ENCODE measurements at regions not wholly inside any gene's neighbourhood (a gene's known extent, or its start where the extent isn't known, plus 50 kb on each side); places are given as distances from the start of the nearest gene placed in this dataset.

- H3K36me3 ChIP-seq (ENCODE audit: control insufficient read depth, insufficient read depth, low read length) = no peaks in the 10 kb centered on the region
- intact Hi-C loops (cut with micrococcal nuclease) = no loop called here
- H3K27ac Mint-ChIP-seq = no peak overlapping the region
- H3K4me3 Mint-ChIP-seq = no peak overlapping the region
- no peaks in the 10 kb centered on the region for H3K36me3 Mint-ChIP-seq
- H3K27ac ChIP-seq (ENCODE audit: low read length) = no peak overlapping the region
- no peak for ATAC-seq
- DNase-seq = no peak
- H3K9me3 ChIP-seq (ENCODE audit: control insufficient read depth, insufficient read depth, low read length) = no peaks in the 10 kb centered on the region
- 89% methylated on average over 7 of the region's 7 CpGs for WGBS (ENCODE audit: insufficient coverage)
- no peak overlapping the region for H3K4me3 ChIP-seq (ENCODE audit: low read length)
- H3K27me3 ChIP-seq (ENCODE audit: control insufficient read depth, insufficient read depth, low read length) = no peaks in the 10 kb centered on the region
- no peaks in the 10 kb centered on the region for H3K4me1 ChIP-seq (ENCODE audit: control insufficient read depth, insufficient read depth, low read length)
- no peaks in the 10 kb centered on the region for H3K4me1 Mint-ChIP-seq
- H3K9me3 Mint-ChIP-seq = no peaks in the 10 kb centered on the region
- peaks cover 11 to 29% of the 10 kb centered on the region in 2 donors for H3K27me3 Mint-ChIP-seq (ENCODE audit: low read depth in 2 of 2)
- no peak for TF ChIP-seq CTCF (IDR thresholded peaks at IDR 0.05)
Observed at GRCh38 chr1:14513111-14513510, 85.4 kb upstream of the KAZN start.

DNA sequence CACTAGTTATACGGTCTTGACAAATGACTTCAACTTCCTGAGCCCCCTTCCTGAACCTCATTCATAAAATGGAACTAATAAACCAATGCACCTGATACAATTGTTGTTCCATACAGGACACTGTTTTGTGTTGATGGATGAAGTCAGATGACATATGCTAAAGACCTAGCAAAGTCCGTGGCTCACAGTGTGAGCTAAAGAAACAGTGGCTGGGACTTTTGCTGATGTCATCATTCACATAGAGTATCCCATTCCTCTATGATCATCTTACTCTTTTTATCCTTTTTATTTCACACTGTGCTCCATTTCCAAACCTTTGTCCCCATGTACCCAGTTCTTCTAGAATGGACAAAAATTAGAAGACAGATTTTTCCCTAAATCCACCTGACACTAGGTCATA is 83.7 kb upstream of the KAZN start:
- H3K36me3 ChIP-seq (ENCODE audit: control insufficient read depth, insufficient read depth, low read length) = no peaks in the 10 kb centered on the region
- H3K27ac Mint-ChIP-seq = no peak overlapping the region
- H3K4me3 ChIP-seq (ENCODE audit: low read length) = no peak overlapping the region
- no peak for TF ChIP-seq CTCF (IDR thresholded peaks at IDR 0.05)
- H3K27me3 ChIP-seq (ENCODE audit: control insufficient read depth, insufficient read depth, low read length) = no peaks in the 10 kb centered on the region
- H3K4me3 Mint-ChIP-seq = no peak overlapping the region
- H3K9me3 Mint-ChIP-seq = no peaks in the 10 kb centered on the region
- no peak overlapping the region for H3K27ac ChIP-seq (ENCODE audit: low read length)
- H3K9me3 ChIP-seq (ENCODE audit: control insufficient read depth, insufficient read depth, low read length) = no peaks in the 10 kb centered on the region
- DNase-seq (no peak), ATAC-seq (no peak)
- 42% methylated on average over 2 of the region's 2 CpGs for WGBS (ENCODE audit: insufficient coverage)
- H3K36me3 Mint-ChIP-seq = no peaks in the 10 kb centered on the region
- peaks cover 17 to 32% of the 10 kb centered on the region in 2 donors for H3K27me3 Mint-ChIP-seq (ENCODE audit: low read depth in 2 of 2)
- no peaks in the 10 kb centered on the region for H3K4me1 ChIP-seq (ENCODE audit: control insufficient read depth, insufficient read depth, low read length)
- no peaks in the 10 kb centered on the region for H3K4me1 Mint-ChIP-seq
- intact Hi-C loops (cut with micrococcal nuclease) = no loop called here

DNA sequence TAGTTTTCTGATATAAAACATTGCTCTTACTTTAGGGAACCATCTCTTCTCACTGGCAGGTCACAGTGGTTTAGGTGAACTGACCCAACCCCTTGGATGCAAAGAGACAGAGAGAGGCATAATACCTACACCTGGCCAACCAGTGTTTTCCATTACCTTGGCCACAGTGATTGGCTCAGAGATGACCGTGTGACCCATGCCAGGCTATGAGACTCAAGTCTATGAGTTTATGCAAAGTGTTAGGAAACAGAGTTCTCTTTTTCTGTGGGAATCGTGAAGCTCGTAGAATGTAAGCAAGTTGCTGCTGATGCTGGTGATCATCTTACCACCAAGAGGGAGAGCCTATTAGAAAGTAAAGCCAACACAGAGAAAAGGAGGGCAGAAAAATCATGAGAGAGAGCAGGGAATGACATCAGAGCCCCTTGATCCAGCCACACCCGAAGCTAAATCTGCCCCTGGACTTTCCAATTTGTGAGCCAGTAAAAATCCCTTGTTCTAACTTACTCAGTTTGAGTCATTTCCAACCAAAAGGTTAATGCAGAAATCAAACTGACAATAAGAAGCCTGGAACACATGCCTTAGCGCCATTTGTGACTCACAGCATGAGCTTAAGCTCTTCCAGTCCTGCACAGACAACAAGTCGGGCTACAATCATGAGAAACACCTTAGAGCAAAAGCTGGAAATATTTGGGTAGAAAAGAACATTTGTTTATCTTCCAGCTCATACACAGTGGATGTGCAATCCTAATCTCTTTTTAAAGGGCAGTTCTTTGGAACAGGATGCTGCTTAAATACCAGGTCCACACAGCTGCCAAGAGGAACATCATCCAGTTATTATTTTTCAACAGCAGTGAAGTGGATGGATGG is 81.3 kb upstream of the KAZN start:
- Histone ChIP-seq H3K27ac (ENCODE audit: low read length) (no peak overlapping the region), H3K27me3 (ENCODE audit: control insufficient read depth, insufficient read depth, low read length) (no peaks in the 10 kb centered on the region), H3K9me3 (ENCODE audit: control insufficient read depth, insufficient read depth, low read length) (no peaks in the 10 kb centered on the region), H3K4me1 (ENCODE audit: control insufficient read depth, insufficient read depth, low read length) (no peaks in the 10 kb centered on the region), H3K36me3 (ENCODE audit: control insufficient read depth, insufficient read depth, low read length) (no peaks in the 10 kb centered on the region), H3K4me3 (ENCODE audit: low read length) (no peak overlapping the region)
- DNase-seq = no peak
- H3K9me3 Mint-ChIP-seq = no peaks in the 10 kb centered on the region
- no peak for ATAC-seq
- intact Hi-C loops (cut with micrococcal nuclease) = no loop called here
- H3K27ac Mint-ChIP-seq = no peak overlapping the region
- H3K36me3 Mint-ChIP-seq = no peaks in the 10 kb centered on the region
- H3K27me3 Mint-ChIP-seq (ENCODE audit: low read depth in 2 of 2) = peaks cover 21 to 43% of the 10 kb centered on the region in 2 donors
- no peak overlapping the region for H3K4me3 Mint-ChIP-seq
- TF ChIP-seq CTCF (IDR thresholded peaks at IDR 0.05) = no peak
- H3K4me1 Mint-ChIP-seq = no peaks in the 10 kb centered on the region
- WGBS (ENCODE audit: insufficient coverage) = 81% methylated on average over 6 of the region's 6 CpGs

DNA sequence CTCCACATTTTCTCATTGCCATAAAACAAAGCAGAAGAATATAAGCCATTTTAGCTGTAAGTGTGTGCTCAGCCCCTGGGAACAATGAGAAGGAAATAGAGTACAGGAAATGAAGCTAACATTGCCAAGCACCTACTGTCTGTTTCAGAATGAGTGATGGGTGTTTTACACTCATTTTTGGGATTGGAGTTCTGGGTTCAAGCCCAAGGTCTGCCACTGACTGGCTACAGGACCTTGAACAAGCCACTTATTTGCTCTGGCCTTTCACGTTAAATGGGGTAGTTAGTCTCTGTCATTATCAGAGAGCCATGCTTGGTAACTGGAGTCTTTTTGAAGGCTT is 80.7 kb upstream of the KAZN start:
- no peaks in the 10 kb centered on the region for H3K4me1 Mint-ChIP-seq
- no peaks in the 10 kb centered on the region for H3K36me3 Mint-ChIP-seq
- Histone ChIP-seq H3K27ac (ENCODE audit: low read length) (no peak overlapping the region), H3K9me3 (ENCODE audit: control insufficient read depth, insufficient read depth, low read length) (no peaks in the 10 kb centered on the region), H3K27me3 (ENCODE audit: control insufficient read depth, insufficient read depth, low read length) (no peaks in the 10 kb centered on the region), H3K36me3 (ENCODE audit: control insufficient read depth, insufficient read depth, low read length) (no peaks in the 10 kb centered on the region), H3K4me3 (ENCODE audit: low read length) (no peak overlapping the region), H3K4me1 (ENCODE audit: control insufficient read depth, insufficient read depth, low read length) (no peaks in the 10 kb centered on the region)
- no peaks in the 10 kb centered on the region for H3K9me3 Mint-ChIP-seq
- ATAC-seq (no peak), DNase-seq (no peak)
- no peak for TF ChIP-seq CTCF (IDR thresholded peaks at IDR 0.05)
- intact Hi-C loops (cut with micrococcal nuclease) = no loop called here
- no peak overlapping the region for H3K4me3 Mint-ChIP-seq
- H3K27ac Mint-ChIP-seq = no peak overlapping the region
- 89% methylated on average over 1 of the region's 1 CpG for WGBS (ENCODE audit: insufficient coverage)
- H3K27me3 Mint-ChIP-seq (ENCODE audit: low read depth in 2 of 2) = peaks cover 21 to 43% of the 10 kb centered on the region in 2 donors
